ENCODE measurements at regions not wholly inside any gene's neighbourhood (a gene's known extent, or its start where the extent isn't known, plus 50 kb on each side); places are given as distances from the start of the nearest gene placed in this dataset.

DNA sequence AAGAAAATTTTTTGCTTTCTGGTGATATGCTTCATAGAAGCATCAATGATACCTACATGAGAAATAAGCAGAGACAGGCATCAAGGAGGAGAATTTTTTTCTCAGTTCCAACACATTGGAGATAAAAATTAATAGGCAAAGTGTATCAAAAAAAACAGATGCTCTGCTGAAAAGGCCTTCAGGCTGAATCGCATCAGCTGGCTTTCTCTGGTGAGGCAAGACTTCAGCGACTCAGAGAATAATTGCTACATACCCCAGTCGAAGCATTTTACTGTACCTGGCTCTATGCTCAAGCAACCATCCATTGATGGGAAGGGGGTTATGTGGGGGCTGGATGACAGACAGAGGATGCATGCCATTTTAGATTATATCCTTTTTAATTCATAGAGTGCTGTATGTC is 415.1 kb downstream of the TFAP2A start:
- Histone ChIP-seq H3K27ac (ENCODE audit: low read depth, low read length, poor library complexity, severe bottlenecking) (no peak overlapping the region), H3K27me3 (replicated peaks; ENCODE audit: insufficient read depth, low read depth, low read length, poor library complexity) (peaks cover 23% of the 10 kb centered on the region), H3K9me3 (ENCODE audit: low read depth, low read length, poor library complexity, severe bottlenecking) (no peaks in the 10 kb centered on the region), H3K36me3 (ENCODE audit: insufficient read depth, low read length, poor library complexity, severe bottlenecking) (no peaks in the 10 kb centered on the region), H3K4me1 (ENCODE audit: insufficient read depth, low read length, poor library complexity, severe bottlenecking) (no peaks in the 10 kb centered on the region), H3K4me3 (ENCODE audit: low read depth, low read length, poor library complexity, severe bottlenecking) (no peak overlapping the region)
- DNase-seq (ENCODE audit: low spot score) = no peak
- intact Hi-C loops (cut with micrococcal nuclease; ENCODE audit: unreplicated experiment) = no loop called here
- POLR2A ChIA-PET (ENCODE audit: low non-redundant PET) = no interaction called here
- TF ChIP-seq EZH2 (IDR thresholded peaks at IDR 0.05; ENCODE audit: borderline replicate concordance, low read depth, low read length, poor library complexity, severe bottlenecking) = no peak
- TF ChIP-seq, protein P1, sequence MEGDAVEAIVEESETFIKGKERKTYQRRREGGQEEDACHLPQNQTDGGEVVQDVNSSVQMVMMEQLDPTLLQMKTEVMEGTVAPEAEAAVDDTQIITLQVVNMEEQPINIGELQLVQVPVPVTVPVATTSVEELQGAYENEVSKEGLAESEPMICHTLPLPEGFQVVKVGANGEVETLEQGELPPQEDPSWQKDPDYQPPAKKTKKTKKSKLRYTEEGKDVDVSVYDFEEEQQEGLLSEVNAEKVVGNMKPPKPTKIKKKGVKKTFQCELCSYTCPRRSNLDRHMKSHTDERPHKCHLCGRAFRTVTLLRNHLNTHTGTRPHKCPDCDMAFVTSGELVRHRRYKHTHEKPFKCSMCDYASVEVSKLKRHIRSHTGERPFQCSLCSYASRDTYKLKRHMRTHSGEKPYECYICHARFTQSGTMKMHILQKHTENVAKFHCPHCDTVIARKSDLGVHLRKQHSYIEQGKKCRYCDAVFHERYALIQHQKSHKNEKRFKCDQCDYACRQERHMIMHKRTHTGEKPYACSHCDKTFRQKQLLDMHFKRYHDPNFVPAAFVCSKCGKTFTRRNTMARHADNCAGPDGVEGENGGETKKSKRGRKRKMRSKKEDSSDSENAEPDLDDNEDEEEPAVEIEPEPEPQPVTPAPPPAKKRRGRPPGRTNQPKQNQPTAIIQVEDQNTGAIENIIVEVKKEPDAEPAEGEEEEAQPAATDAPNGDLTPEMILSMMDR (conservative IDR thresholded peaks at IDR 0.05; ENCODE audit: low read depth, low read length) = no peak
- no TSS peak for BruUV-seq (replicated peaks)
- CTCF ChIA-PET = no interaction called here

DNA sequence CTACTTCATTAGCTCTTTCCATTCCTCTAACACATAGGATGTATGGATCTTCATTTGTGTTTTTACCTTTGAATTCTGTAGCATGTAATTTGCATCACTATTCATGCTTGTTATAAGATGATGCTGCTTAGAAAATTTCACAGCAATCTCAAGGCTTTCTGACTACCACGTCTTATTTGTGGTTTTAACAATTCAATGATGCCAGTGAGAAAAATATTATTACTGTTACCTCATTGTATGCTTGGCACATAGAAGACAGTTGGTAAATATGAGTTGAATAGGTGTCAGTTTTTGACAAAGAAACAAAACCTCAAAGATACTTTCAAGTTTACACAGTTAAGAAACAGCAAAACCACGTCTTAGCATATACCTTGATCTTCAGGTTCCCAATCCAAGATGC is 428.6 kb downstream of the TFAP2A start:
- no peaks in the 10 kb centered on the region for H3K36me3 ChIP-seq (ENCODE audit: insufficient read depth, low read length, poor library complexity, severe bottlenecking)
- CTCF ChIA-PET = no interaction called here
- H3K4me3 ChIP-seq (ENCODE audit: low read depth, low read length, poor library complexity, severe bottlenecking) = no peak overlapping the region
- H3K27me3 ChIP-seq (replicated peaks; ENCODE audit: insufficient read depth, low read depth, low read length, poor library complexity) = peaks cover 86% of the 10 kb centered on the region
- POLR2A ChIA-PET (ENCODE audit: low non-redundant PET) = no interaction called here
- TF ChIP-seq, protein P1 (conservative IDR thresholded peaks at IDR 0.05; ENCODE audit: low read depth, low read length) = no peak
- DNase-seq (ENCODE audit: low spot score) = no peak
- no TSS peak for BruUV-seq (replicated peaks)
- intact Hi-C loops (cut with micrococcal nuclease; ENCODE audit: unreplicated experiment) = no loop called here
- H3K4me1 ChIP-seq (ENCODE audit: insufficient read depth, low read length, poor library complexity, severe bottlenecking) = no peaks in the 10 kb centered on the region
- H3K9me3 ChIP-seq (ENCODE audit: low read depth, low read length, poor library complexity, severe bottlenecking) = peaks cover 17% of the 10 kb centered on the region
- no peak overlapping the region for H3K27ac ChIP-seq (ENCODE audit: low read depth, low read length, poor library complexity, severe bottlenecking)

DNA sequence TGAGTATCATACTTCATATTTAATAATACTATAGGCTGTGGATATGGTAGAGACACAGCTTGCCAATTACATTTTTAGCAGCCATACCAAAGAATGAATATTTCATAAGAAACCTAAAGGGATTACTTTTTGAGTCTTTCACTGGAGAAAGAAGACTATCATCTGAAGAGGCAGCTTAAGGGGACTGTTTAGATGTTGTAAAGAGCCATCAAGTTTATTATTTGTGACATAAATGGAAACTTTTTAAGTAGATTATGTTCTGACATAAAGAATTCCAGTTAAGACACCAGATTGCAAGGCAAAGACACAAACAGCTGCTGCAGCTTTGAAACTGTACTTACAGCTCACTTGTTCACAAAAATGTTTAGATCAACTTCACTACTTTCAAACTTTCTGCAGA is 429.4 kb downstream of the TFAP2A start:
- no peak overlapping the region for H3K27ac ChIP-seq (ENCODE audit: low read depth, low read length, poor library complexity, severe bottlenecking)
- peak; percentile 5 for DNase-seq (ENCODE audit: low spot score)
- no peaks in the 10 kb centered on the region for H3K4me1 ChIP-seq (ENCODE audit: insufficient read depth, low read length, poor library complexity, severe bottlenecking)
- no peaks in the 10 kb centered on the region for H3K36me3 ChIP-seq (ENCODE audit: insufficient read depth, low read length, poor library complexity, severe bottlenecking)
- peaks cover 88% of the 10 kb centered on the region for H3K27me3 ChIP-seq (replicated peaks; ENCODE audit: insufficient read depth, low read depth, low read length, poor library complexity)
- H3K4me3 ChIP-seq (ENCODE audit: low read depth, low read length, poor library complexity, severe bottlenecking) = no peak overlapping the region
- POLR2A ChIA-PET (ENCODE audit: low non-redundant PET) = no interaction called here
- intact Hi-C loops (cut with micrococcal nuclease; ENCODE audit: unreplicated experiment) = no loop called here
- CTCF ChIA-PET = no interaction called here
- TF ChIP-seq, protein P1 (conservative IDR thresholded peaks at IDR 0.05; ENCODE audit: low read depth, low read length) = no peak
- TF ChIP-seq EZH2 (IDR thresholded peaks at IDR 0.05; ENCODE audit: borderline replicate concordance, low read depth, low read length, poor library complexity, severe bottlenecking) = no peak
- BruUV-seq (replicated peaks) = no TSS peak
- H3K9me3 ChIP-seq (ENCODE audit: low read depth, low read length, poor library complexity, severe bottlenecking) = peaks cover 17% of the 10 kb centered on the region

Measured in A673 (cell line).